Heart left ventricle (tissue), 16 donors: ENCODE measurements at regions not wholly inside any gene's neighbourhood (a gene's known extent, or its start where the extent isn't known, plus 50 kb on each side); places are given as distances from the start of the nearest gene placed in this dataset.
"Not testable (repeated sequence)": the region's sequence is repeated elsewhere in the genome, so short reads cannot be mapped to it uniquely, and the experiment has no call there.

ENCODE experiments used
- ATAC-seq, 4 donors: fragments of 200-7000 bp; cut with Tn5 transposase; one replicate each; pipeline ENCODE4 v1.9.1; 2020 to 2022; ENCODE audit warnings: moderate library complexity in 4 of 4, mild to moderate bottlenecking in 3 of 4, moderate number of reproducible peaks in 1 of 4
- DNase-seq, 5 donors: peaks; one replicate each; pipeline ENCODE4 v3.0.0-alpha.2; 2020
- H3K27ac ChIP-seq, 12 donors: fragments of 200-600 bp; sonication (generic) in 4 of 12; one replicate each; pipeline versions ENCODE4 v1.5.0 to v1.8.0; 2016 to 2022; ENCODE audit warnings: mild to moderate bottlenecking in 2 of 12
- H3K27me3 ChIP-seq, 9 donors: fragments of 200-600 bp; sonication (generic) in 2 of 9; one replicate each; pipeline versions ENCODE4 v1.5.1 to v1.8.0; 2016 to 2022; ENCODE audit warnings: mild to moderate bottlenecking in 3 of 9
- H3K36me3 ChIP-seq, 9 donors: fragments of 200-600 bp; sonication (generic) in 2 of 9; one replicate each; pipeline versions ENCODE4 v1.5.0 to v1.8.0; 2018 to 2022; ENCODE audit warnings: mild to moderate bottlenecking in 2 of 9
- H3K4me1 ChIP-seq, 12 donors: fragments of 200-600 bp; sonication (generic) in 4 of 12; one replicate each; pipeline versions ENCODE4 v1.5.0 to v1.8.0; 2016 to 2022; ENCODE audit warnings: mild to moderate bottlenecking in 3 of 12
- H3K4me3 ChIP-seq, 12 donors: fragments of 200-600 bp; sonication (generic) in 4 of 12; one replicate each; pipeline versions ENCODE4 v1.5.0 to v1.8.0; 2017 to 2022; ENCODE audit warnings: mild to moderate bottlenecking in 9 of 12, moderate library complexity in 4 of 12
- H3K9me3 ChIP-seq, 12 donors: fragments of 200-600 bp; sonication (generic) in 4 of 12; one replicate each; pipeline versions ENCODE4 v1.5.0 to v1.8.0; 2016 to 2022; ENCODE audit warnings: mild to moderate bottlenecking in 1 of 12
- CTCF ChIP-seq, 12 donors: fragments of 200-600 bp; sonication (generic) in 4 of 12; IDR thresholded peaks; one replicate each; pipeline versions ENCODE4 v1.5.0 to v1.8.0; 2018 to 2022; ENCODE audit warnings: antibody characterized with exemption in 12 of 12, mild to moderate bottlenecking in 5 of 12
- POLR2A ChIP-seq, 2 donors: fragments of 450-650 bp; IDR thresholded peaks; one replicate each; pipeline ENCODE4 v1.6.1; 2017; ENCODE audit warnings: antibody characterized with exemption in 2 of 2, mild to moderate bottlenecking in 2 of 2, moderate library complexity in 2 of 2
- WGBS, 4 donors: extraction: QIAGEN DNeasy Blood & Tissue Kit in 2 of 4; methylation state at CpG; one replicate each; pipeline versions ENCODE4 v1.1.5 to v1.1.7; 2013 to 2018; 5-methylcytosine and 5-hydroxymethylcytosine counted together
- intact Hi-C, 10 donors: fragments of 100-400 bp; cut with DNase I; formaldehyde crosslinking; loops; one replicate each; pipeline versions ENCODE4 v1.11.1 to v1.14.2; 2022
- donor health status: ischemic (EF 13 %, LVEDD 7.1; RV severe dilation, severe dysfunction).
- donor health status: healthy with polysubstance abuse.
- donor health status: DM: no; HTN: yes; CAD: no.
- donor health status: DM: no; HTN: no; CAD: no.
- donor health status: ischemic (EF 25% LVEDD 6.9; RV normal size, moderate dysfunction).
- donor health status: ischemic (EF 25% LVEDD 5.7; RV mildly dilated, moderate dysfunction).
- donor health status: healthy.
- donor health status: DM: yes; HTN: yes; CAD: no.
- donor health status: ischemic (EF 35%, LVEDD 5.7; RV mildly dilated, moderate dysfunction).
- donor health status: nonischemic (EF 11% LVEDD 7.7; RV severe dilation, severe dysfunction).
- donor health status: DM: yes; HTN: yes; CAD: no.
- donor health status: PGD.
- donor health status: ischemic (EF 29% LVEDD 5.4; RV normal size, mild dysfunction).
- donor health status: nonischemic (EF 23%, LVEDD 6.1; RV moderate dilation, normal function).

GRCh38 chr2:95721726-95722125, 129.9 kb downstream of the TRIM43 start:
- no peaks in the 10 kb centered on the region for H3K36me3 ChIP-seq
- 87 to 95% (median 88%) methylated on average over 7 to 8 of the region's 8 CpGs for WGBS, 4 donors
- DNase-seq (no peak), ATAC-seq (no peak)
- no peaks in the 10 kb centered on the region for H3K9me3 ChIP-seq
- no peaks in the 10 kb centered on the region for H3K4me1 ChIP-seq
- H3K27ac ChIP-seq: no peak overlapping the region
- no peaks in the 10 kb centered on the region for H3K27me3 ChIP-seq
- H3K4me3 ChIP-seq: no peak overlapping the region
- intact Hi-C loops: no loop called here
- TF ChIP-seq CTCF (IDR thresholded peaks at IDR 0.05) (no peak), POLR2A (IDR thresholded peaks at IDR 0.05) (no peak)

GRCh38 chr2:95722131-95722697, 130.4 kb downstream of the TRIM43 start:
- no peak for TF ChIP-seq CTCF (IDR thresholded peaks at IDR 0.05)
- no peak for TF ChIP-seq POLR2A (IDR thresholded peaks at IDR 0.05)
- intact Hi-C loops: no loop called here
- no peak overlapping the region for H3K4me3 ChIP-seq
- ATAC-seq: no peak
- 77 to 83% (median 80%) methylated on average over 11 of the region's 11 CpGs for WGBS, 4 donors
- H3K36me3 ChIP-seq: no peaks in the 10 kb centered on the region
- H3K9me3 ChIP-seq: no peaks in the 10 kb centered on the region
- H3K27me3 ChIP-seq: no peaks in the 10 kb centered on the region
- no peak overlapping the region for H3K27ac ChIP-seq
- DNase-seq: no peak
- H3K4me1 ChIP-seq: no peaks in the 10 kb centered on the region

GRCh38 chr2:95723627-95724210, 131.9 kb downstream of the TRIM43 start:
- intact Hi-C loops, H3K4me3 ChIP-seq, H3K27me3 ChIP-seq, H3K27ac ChIP-seq, ATAC-seq, H3K4me1 ChIP-seq, H3K9me3 ChIP-seq, H3K36me3 ChIP-seq, DNase-seq: not testable (repeated sequence)
- WGBS, 4 donors: 79 to 94% (median 88%) methylated on average over 4 of the region's 4 CpGs

GRCh38 chr2:95725191-95725590, 133.4 kb downstream of the TRIM43 start:
- H3K9me3 ChIP-seq, H3K27me3 ChIP-seq, ATAC-seq, H3K4me3 ChIP-seq, DNase-seq, H3K27ac ChIP-seq, H3K36me3 ChIP-seq, H3K4me1 ChIP-seq: not testable (repeated sequence)
- intact Hi-C loops: loop anchor here in 7 of 10 donors (5.0 kb wide), 3 partner anchors 198 to 323 kb away; partner anchors contain the start of gene FAHD2A (in 2 of the 7)
- WGBS, 4 donors: 48 to 61% (median 52%) methylated on average over 2 of the region's 2 CpGs

GRCh38 chr2:95725677-95726076, 133.9 kb downstream of the TRIM43 start:
- 88 to 100% (median 92%) methylated on average over 1 of the region's 1 CpG for WGBS, 4 donors
- intact Hi-C loops: loop anchor here in 7 of 10 donors (5.0 kb wide), 3 partner anchors 198 to 323 kb away; partner anchors contain the start of gene FAHD2A (in 2 of the 7)
- not testable (repeated sequence) for H3K27me3 ChIP-seq, DNase-seq, H3K9me3 ChIP-seq, H3K4me3 ChIP-seq, H3K36me3 ChIP-seq, ATAC-seq, H3K4me1 ChIP-seq, H3K27ac ChIP-seq

- WGBS, 4 donors: 73 to 85% (median 80%) methylated on average over 5 of the region's 5 CpGs
Measured at GRCh38 chr2:95727420-95727819, 135.6 kb downstream of the TRIM43 start.

More at GRCh38 chr2:95727420-95727819, 135.6 kb downstream of the TRIM43 start:
- not testable (repeated sequence) for H3K27ac ChIP-seq, ATAC-seq, H3K36me3 ChIP-seq, H3K9me3 ChIP-seq, H3K4me1 ChIP-seq, DNase-seq, H3K27me3 ChIP-seq, H3K4me3 ChIP-seq
- intact Hi-C loops: loop anchor here in 7 of 10 donors (5.0 kb wide), 3 partner anchors 200 to 325 kb away; partner anchors contain the start of gene FAHD2A (in 2 of the 7)
